ENCODE measurements at regions not wholly inside any gene's neighbourhood (a gene's known extent, or its start where the extent isn't known, plus 50 kb on each side); places are given as distances from the start of the nearest gene placed in this dataset.

- no peak for TF ChIP-seq CTCF (IDR thresholded peaks at IDR 0.05; ENCODE audit: control extremely low read depth in 1 of 3, insufficient read depth in 1 of 3, low read depth in 1 of 3, low read length in 3 of 3)
- no peak for TF ChIP-seq JUN (IDR thresholded peaks at IDR 0.05; ENCODE audit: low read depth, low read length)
- TF ChIP-seq PHF8 (conservative IDR thresholded peaks at IDR 0.05; ENCODE audit: low read depth, low read length): no peak
- TF ChIP-seq POLR2A (IDR thresholded peaks at IDR 0.05; ENCODE audit: control extremely low read depth in 1 of 2, low read depth in 2 of 2, low read length in 2 of 2): no peak
- no peak for TF ChIP-seq CBX8 (IDR thresholded peaks at IDR 0.05; ENCODE audit: borderline replicate concordance, low read depth, low read length)
- no peak for TF ChIP-seq POLR2AphosphoS5 (IDR thresholded peaks at IDR 0.05; ENCODE audit: low read depth, low read length)
- TF ChIP-seq, protein P1, sequence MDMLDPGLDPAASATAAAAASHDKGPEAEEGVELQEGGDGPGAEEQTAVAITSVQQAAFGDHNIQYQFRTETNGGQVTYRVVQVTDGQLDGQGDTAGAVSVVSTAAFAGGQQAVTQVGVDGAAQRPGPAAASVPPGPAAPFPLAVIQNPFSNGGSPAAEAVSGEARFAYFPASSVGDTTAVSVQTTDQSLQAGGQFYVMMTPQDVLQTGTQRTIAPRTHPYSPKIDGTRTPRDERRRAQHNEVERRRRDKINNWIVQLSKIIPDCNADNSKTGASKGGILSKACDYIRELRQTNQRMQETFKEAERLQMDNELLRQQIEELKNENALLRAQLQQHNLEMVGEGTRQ (IDR thresholded peaks at IDR 0.05; ENCODE audit: low read length): no peak
- TF ChIP-seq SP4 (IDR thresholded peaks at IDR 0.05; ENCODE audit: low read length): no peak
- no peak for TF ChIP-seq JUND (IDR thresholded peaks at IDR 0.05; ENCODE audit: low read length)
Measured at GRCh38 chr11:104325093-104325492, 161.1 kb upstream of the PDGFD start.

All from H1 (cell line).